ENCODE measurements at regions not wholly inside any gene's neighbourhood (a gene's known extent, or its start where the extent isn't known, plus 50 kb on each side); places are given as distances from the start of the nearest gene placed in this dataset.
"Not testable (repeated sequence)": the region's sequence is repeated elsewhere in the genome, so short reads cannot be mapped to it uniquely, and the experiment has no call there.

GRCh38 chr4:53959343-53960120 is 104.9 kb downstream of the CHIC2 start:
- Histone ChIP-seq H3K4me3 (ENCODE audit: insufficient read depth, low read depth, low read length, poor library complexity, severe bottlenecking) (no peak overlapping the region), H3K27ac (ENCODE audit: insufficient read depth, low read length, poor library complexity, severe bottlenecking) (no peak overlapping the region), H3K36me3 (ENCODE audit: control insufficient read depth, insufficient read depth, low read length) (no peaks in the 10 kb centered on the region), H3K9me3 (ENCODE audit: control insufficient read depth, low read length) (no peaks in the 10 kb centered on the region), H3K4me1 (ENCODE audit: control insufficient read depth, insufficient read depth, low read length, poor library complexity, severe bottlenecking) (no peaks in the 10 kb centered on the region), H3K27me3 (replicated peaks; ENCODE audit: control insufficient read depth, insufficient read depth, low read length, poor library complexity, severe bottlenecking) (no peaks in the 10 kb centered on the region)
- DNase-seq: no peak

- Histone ChIP-seq H3K27ac (ENCODE audit: insufficient read depth, low read length, poor library complexity, severe bottlenecking) (no peak overlapping the region), H3K9me3 (ENCODE audit: control insufficient read depth, low read length) (no peaks in the 10 kb centered on the region), H3K27me3 (replicated peaks; ENCODE audit: control insufficient read depth, insufficient read depth, low read length, poor library complexity, severe bottlenecking) (no peaks in the 10 kb centered on the region), H3K4me3 (ENCODE audit: insufficient read depth, low read depth, low read length, poor library complexity, severe bottlenecking) (no peak overlapping the region), H3K36me3 (ENCODE audit: control insufficient read depth, insufficient read depth, low read length) (no peaks in the 10 kb centered on the region), H3K4me1 (ENCODE audit: control insufficient read depth, insufficient read depth, low read length, poor library complexity, severe bottlenecking) (no peaks in the 10 kb centered on the region)
- DNase-seq: no peak
Observed at GRCh38 chr4:53956454-53956853, 108.0 kb downstream of the CHIC2 start.

GRCh38 chr4:53956053-53956452 is 108.4 kb downstream of the CHIC2 start:
- Histone ChIP-seq H3K4me3 (ENCODE audit: insufficient read depth, low read depth, low read length, poor library complexity, severe bottlenecking) (no peak overlapping the region), H3K36me3 (ENCODE audit: control insufficient read depth, insufficient read depth, low read length) (no peaks in the 10 kb centered on the region), H3K27ac (ENCODE audit: insufficient read depth, low read length, poor library complexity, severe bottlenecking) (no peak overlapping the region), H3K4me1 (ENCODE audit: control insufficient read depth, insufficient read depth, low read length, poor library complexity, severe bottlenecking) (no peaks in the 10 kb centered on the region), H3K27me3 (replicated peaks; ENCODE audit: control insufficient read depth, insufficient read depth, low read length, poor library complexity, severe bottlenecking) (no peaks in the 10 kb centered on the region), H3K9me3 (ENCODE audit: control insufficient read depth, low read length) (no peaks in the 10 kb centered on the region)
- DNase-seq: no peak

- Histone ChIP-seq H3K9me3 (ENCODE audit: control insufficient read depth, low read length) (no peaks in the 10 kb centered on the region), H3K27ac (ENCODE audit: insufficient read depth, low read length, poor library complexity, severe bottlenecking) (no peak overlapping the region), H3K4me1 (ENCODE audit: control insufficient read depth, insufficient read depth, low read length, poor library complexity, severe bottlenecking) (no peaks in the 10 kb centered on the region), H3K4me3 (ENCODE audit: insufficient read depth, low read depth, low read length, poor library complexity, severe bottlenecking) (no peak overlapping the region), H3K27me3 (replicated peaks; ENCODE audit: control insufficient read depth, insufficient read depth, low read length, poor library complexity, severe bottlenecking) (no peaks in the 10 kb centered on the region), H3K36me3 (ENCODE audit: control insufficient read depth, insufficient read depth, low read length) (no peaks in the 10 kb centered on the region)
- DNase-seq: no peak
Observed at GRCh38 chr4:53951414-53951813, 113.0 kb downstream of the CHIC2 start.

- Histone ChIP-seq H3K27me3 (replicated peaks; ENCODE audit: control insufficient read depth, insufficient read depth, low read length, poor library complexity, severe bottlenecking) (no peaks in the 10 kb centered on the region), H3K4me3 (ENCODE audit: insufficient read depth, low read depth, low read length, poor library complexity, severe bottlenecking) (no peak overlapping the region), H3K4me1 (ENCODE audit: control insufficient read depth, insufficient read depth, low read length, poor library complexity, severe bottlenecking) (no peaks in the 10 kb centered on the region), H3K9me3 (ENCODE audit: control insufficient read depth, low read length) (no peaks in the 10 kb centered on the region), H3K36me3 (ENCODE audit: control insufficient read depth, insufficient read depth, low read length) (no peaks in the 10 kb centered on the region), H3K27ac (ENCODE audit: insufficient read depth, low read length, poor library complexity, severe bottlenecking) (no peak overlapping the region)
- DNase-seq: no peak
Observed at GRCh38 chr4:53943345-53944085, 120.9 kb downstream of the CHIC2 start.

- Histone ChIP-seq H3K36me3 (ENCODE audit: control insufficient read depth, insufficient read depth, low read length) (no peaks in the 10 kb centered on the region), H3K27ac (ENCODE audit: insufficient read depth, low read length, poor library complexity, severe bottlenecking) (no peak overlapping the region), H3K9me3 (ENCODE audit: control insufficient read depth, low read length) (no peaks in the 10 kb centered on the region), H3K27me3 (replicated peaks; ENCODE audit: control insufficient read depth, insufficient read depth, low read length, poor library complexity, severe bottlenecking) (no peaks in the 10 kb centered on the region), H3K4me3 (ENCODE audit: insufficient read depth, low read depth, low read length, poor library complexity, severe bottlenecking) (no peak overlapping the region), H3K4me1 (ENCODE audit: control insufficient read depth, insufficient read depth, low read length, poor library complexity, severe bottlenecking) (no peaks in the 10 kb centered on the region)
- no peak for DNase-seq
Observed at GRCh38 chr4:53942712-53943111, 121.7 kb downstream of the CHIC2 start.

- no peak for DNase-seq
- H3K27me3 ChIP-seq (replicated peaks; ENCODE audit: control insufficient read depth, insufficient read depth, low read length, poor library complexity, severe bottlenecking): no peaks in the 10 kb centered on the region
- H3K4me3 ChIP-seq (ENCODE audit: insufficient read depth, low read depth, low read length, poor library complexity, severe bottlenecking): no peak overlapping the region
- H3K36me3 ChIP-seq (ENCODE audit: control insufficient read depth, insufficient read depth, low read length): no peaks in the 10 kb centered on the region
- no peaks in the 10 kb centered on the region for H3K4me1 ChIP-seq (ENCODE audit: control insufficient read depth, insufficient read depth, low read length, poor library complexity, severe bottlenecking)
- no peak overlapping the region for H3K27ac ChIP-seq (ENCODE audit: insufficient read depth, low read length, poor library complexity, severe bottlenecking)
- no peaks in the 10 kb centered on the region for H3K9me3 ChIP-seq (ENCODE audit: control insufficient read depth, low read length)
Observed at GRCh38 chr4:53941331-53941730, 123.1 kb downstream of the CHIC2 start.

GRCh38 chr4:53939892-53940291 is 124.5 kb downstream of the CHIC2 start:
- not testable (repeated sequence) for H3K4me3 ChIP-seq (ENCODE audit: insufficient read depth, low read depth, low read length, poor library complexity, severe bottlenecking); H3K27me3 ChIP-seq (replicated peaks; ENCODE audit: control insufficient read depth, insufficient read depth, low read length, poor library complexity, severe bottlenecking); H3K9me3 ChIP-seq (ENCODE audit: control insufficient read depth, low read length); H3K27ac ChIP-seq (ENCODE audit: insufficient read depth, low read length, poor library complexity, severe bottlenecking); H3K4me1 ChIP-seq (ENCODE audit: control insufficient read depth, insufficient read depth, low read length, poor library complexity, severe bottlenecking); DNase-seq; H3K36me3 ChIP-seq (ENCODE audit: control insufficient read depth, insufficient read depth, low read length)

- H3K27me3 ChIP-seq (replicated peaks; ENCODE audit: control insufficient read depth, insufficient read depth, low read length, poor library complexity, severe bottlenecking): no peaks in the 10 kb centered on the region
- no peaks in the 10 kb centered on the region for H3K4me1 ChIP-seq (ENCODE audit: control insufficient read depth, insufficient read depth, low read length, poor library complexity, severe bottlenecking)
- H3K27ac ChIP-seq (ENCODE audit: insufficient read depth, low read length, poor library complexity, severe bottlenecking): no peak overlapping the region
- H3K36me3 ChIP-seq (ENCODE audit: control insufficient read depth, insufficient read depth, low read length): no peaks in the 10 kb centered on the region
- H3K9me3 ChIP-seq (ENCODE audit: control insufficient read depth, low read length): no peaks in the 10 kb centered on the region
- no peak for DNase-seq
- no peak overlapping the region for H3K4me3 ChIP-seq (ENCODE audit: insufficient read depth, low read depth, low read length, poor library complexity, severe bottlenecking)
Observed at GRCh38 chr4:53937918-53938317, 126.5 kb downstream of the CHIC2 start.

- Histone ChIP-seq H3K27me3 (replicated peaks; ENCODE audit: control insufficient read depth, insufficient read depth, low read length, poor library complexity, severe bottlenecking) (no peaks in the 10 kb centered on the region), H3K36me3 (ENCODE audit: control insufficient read depth, insufficient read depth, low read length) (no peaks in the 10 kb centered on the region), H3K9me3 (ENCODE audit: control insufficient read depth, low read length) (no peaks in the 10 kb centered on the region), H3K4me3 (ENCODE audit: insufficient read depth, low read depth, low read length, poor library complexity, severe bottlenecking) (no peak overlapping the region), H3K4me1 (ENCODE audit: control insufficient read depth, insufficient read depth, low read length, poor library complexity, severe bottlenecking) (no peaks in the 10 kb centered on the region), H3K27ac (ENCODE audit: insufficient read depth, low read length, poor library complexity, severe bottlenecking) (no peak overlapping the region)
- DNase-seq: no peak
Observed at GRCh38 chr4:53937327-53937726, 127.1 kb downstream of the CHIC2 start.
